ENCODE measurements at regions not wholly inside any gene's neighbourhood (a gene's known extent, or its start where the extent isn't known, plus 50 kb on each side); places are given as distances from the start of the nearest gene placed in this dataset.

- CTCF ChIA-PET (ENCODE audit: low intra/inter-chr PET ratio), result no interaction called here
- Histone ChIP-seq H3K27me3 (ENCODE audit: control insufficient read depth in 2 of 2, insufficient read depth in 2 of 2, low read length in 2 of 2) (no peaks in the 10 kb centered on the region), H3K9me3 (replicated peaks; ENCODE audit: control insufficient read depth, insufficient read depth, low read depth, low read length) (no peaks in the 10 kb centered on the region), H2AFZ (ENCODE audit: low read depth, low read length) (no peak overlapping the region), H4K20me1 (replicated peaks; ENCODE audit: control insufficient read depth, insufficient read depth, low read length) (no peaks in the 10 kb centered on the region), H3K4me3 (no peak overlapping the region), H3K4me1 (replicated peaks in 1 of 2; ENCODE audit: control insufficient read depth in 2 of 2, insufficient read depth in 2 of 2, low read length in 2 of 2) (no peaks in the 10 kb centered on the region), H3K36me3 (ENCODE audit: control insufficient read depth, insufficient read depth, low read length) (no peaks in the 10 kb centered on the region), H3K9me1 (ENCODE audit: control insufficient read depth, insufficient read depth, low read length) (no peaks in the 10 kb centered on the region), H3K4me2 (ENCODE audit: insufficient read depth, low read length) (no peak overlapping the region), H3K27ac (ENCODE audit: extremely low read depth, low read depth, low read length) (no peak overlapping the region), H3K9ac (ENCODE audit: insufficient read depth in 1 of 2, low read depth in 2 of 2, low read length in 2 of 2) (no peak overlapping the region), H3K79me2 (ENCODE audit: control insufficient read depth, insufficient read depth, low read length) (no peaks in the 10 kb centered on the region)
- intact Hi-C loops (cut with micrococcal nuclease) (no loop called here), in situ Hi-C loops (cut with MboI) (no loop called here)
- TF ChIP-seq OTX1 (CRISPR knock-in tag; IDR thresholded peaks at IDR 0.05), result no peak
- no peak for TF ChIP-seq STAG1 (CRISPR knock-in tag; IDR thresholded peaks at IDR 0.05; ENCODE audit: borderline replicate concordance)
- TF ChIP-seq, protein P1, sequence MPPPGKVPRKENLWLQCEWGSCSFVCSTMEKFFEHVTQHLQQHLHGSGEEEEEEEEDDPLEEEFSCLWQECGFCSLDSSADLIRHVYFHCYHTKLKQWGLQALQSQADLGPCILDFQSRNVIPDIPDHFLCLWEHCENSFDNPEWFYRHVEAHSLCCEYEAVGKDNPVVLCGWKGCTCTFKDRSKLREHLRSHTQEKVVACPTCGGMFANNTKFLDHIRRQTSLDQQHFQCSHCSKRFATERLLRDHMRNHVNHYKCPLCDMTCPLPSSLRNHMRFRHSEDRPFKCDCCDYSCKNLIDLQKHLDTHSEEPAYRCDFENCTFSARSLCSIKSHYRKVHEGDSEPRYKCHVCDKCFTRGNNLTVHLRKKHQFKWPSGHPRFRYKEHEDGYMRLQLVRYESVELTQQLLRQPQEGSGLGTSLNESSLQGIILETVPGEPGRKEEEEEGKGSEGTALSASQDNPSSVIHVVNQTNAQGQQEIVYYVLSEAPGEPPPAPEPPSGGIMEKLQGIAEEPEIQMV (tag; conservative IDR thresholded peaks at IDR 0.05; ENCODE audit: low read depth), result no peak
- no peak for TF ChIP-seq CTBP1 (IDR thresholded peaks at IDR 0.05; ENCODE audit: borderline replicate concordance)
- no peak for TF ChIP-seq HNRNPL (IDR thresholded peaks at IDR 0.05; ENCODE audit: low read depth, low read length)
- TF ChIP-seq ZMIZ1 (IDR thresholded peaks at IDR 0.05; ENCODE audit: low read depth in 2 of 2, low read length in 2 of 2), result no peak
- TF ChIP-seq ELF2 (CRISPR knock-in tag; IDR thresholded peaks at IDR 0.05), result no peak
- no peak for TF ChIP-seq ZNF77 (CRISPR knock-in tag; IDR thresholded peaks at IDR 0.05)
- TF ChIP-seq RERE (CRISPR knock-in tag; IDR thresholded peaks at IDR 0.05; ENCODE audit: borderline replicate concordance), result no peak
- 1% methylated on average over 5 of the region's 5 CpGs for WGBS (ENCODE audit: insufficient coverage, low coverage, missing lambda C conversion rate)
- no TSS peak for BruUV-seq (replicated peaks)
- ATAC-seq, result no peak
- POLR2A ChIA-PET, result no interaction called here
- no peak for DNase-seq (ENCODE audit: extremely low read depth in 1 of 4, low spot score in 3 of 4)
- no peak for FAIRE-seq
These were observed 234.3 kb downstream of the OSR1 start for GRCh38 chr2:19124135-19124534.
